HG02981 (cell line): ENCODE measurements at regions not wholly inside any gene's neighbourhood (a gene's known extent, or its start where the extent isn't known, plus 50 kb on each side); places are given as distances from the start of the nearest gene placed in this dataset.
"Not testable (repeated sequence)": the region's sequence is repeated elsewhere in the genome, so short reads cannot be mapped to it uniquely, and the experiment has no call there.

Experiments used
- ATAC-seq: cut with Tn5 transposase; IDR thresholded peaks from one replicate; pipeline ENCODE4 v1.9.1; 2021; ENCODE audit warnings: mild to moderate bottlenecking, moderate library complexity; ENCODE audit not compliant: unreplicated experiment

DNA sequence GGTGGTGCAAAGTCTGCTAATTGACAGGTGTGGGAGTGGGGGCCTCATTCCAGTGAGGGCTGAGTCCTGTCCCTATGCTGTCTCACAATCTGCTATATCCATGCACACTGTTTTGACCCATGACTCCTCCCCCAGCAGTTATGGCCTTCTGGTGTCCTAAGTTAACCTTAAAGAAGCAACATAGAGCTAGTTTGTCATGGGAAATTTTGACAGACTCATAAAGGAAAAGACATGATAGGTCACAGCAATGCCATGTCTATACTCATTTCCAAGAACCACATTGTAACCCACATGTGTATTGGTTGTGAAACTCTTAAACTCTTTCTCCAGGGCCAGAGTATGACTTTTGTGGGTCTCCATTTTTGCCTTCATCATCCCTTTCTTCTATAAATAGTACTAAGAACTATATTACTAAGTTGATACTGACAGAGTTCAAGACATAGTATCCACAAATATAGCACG, 78.2 kb upstream of the SLC1A4 start:
- no peak for ATAC-seq

DNA sequence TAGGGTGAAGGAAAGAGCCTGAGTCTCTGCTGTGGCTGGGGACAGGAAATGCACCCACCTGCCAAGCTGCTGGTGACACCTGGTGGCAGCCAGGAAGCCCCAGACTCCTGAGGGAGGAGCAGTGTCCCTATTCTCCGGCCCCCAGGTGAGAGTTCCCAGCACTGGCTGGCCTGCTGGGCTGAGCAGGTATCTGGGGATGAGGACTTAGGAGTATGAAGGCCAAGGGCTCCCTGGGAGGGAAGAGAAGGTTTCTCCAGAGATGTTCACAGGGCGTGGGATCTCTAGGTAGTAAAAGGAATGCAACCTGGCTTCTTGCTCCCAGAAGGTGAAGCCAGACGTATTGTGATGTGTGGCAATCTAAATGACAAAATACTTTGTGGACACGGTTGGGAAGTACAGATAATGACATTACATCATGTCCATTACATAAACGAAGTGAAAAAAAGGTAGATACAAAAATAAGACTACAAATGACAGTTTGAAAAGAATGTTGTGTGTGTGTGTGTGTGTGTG, 75.8 kb upstream of the SLC1A4 start:
- ATAC-seq = no peak

DNA sequence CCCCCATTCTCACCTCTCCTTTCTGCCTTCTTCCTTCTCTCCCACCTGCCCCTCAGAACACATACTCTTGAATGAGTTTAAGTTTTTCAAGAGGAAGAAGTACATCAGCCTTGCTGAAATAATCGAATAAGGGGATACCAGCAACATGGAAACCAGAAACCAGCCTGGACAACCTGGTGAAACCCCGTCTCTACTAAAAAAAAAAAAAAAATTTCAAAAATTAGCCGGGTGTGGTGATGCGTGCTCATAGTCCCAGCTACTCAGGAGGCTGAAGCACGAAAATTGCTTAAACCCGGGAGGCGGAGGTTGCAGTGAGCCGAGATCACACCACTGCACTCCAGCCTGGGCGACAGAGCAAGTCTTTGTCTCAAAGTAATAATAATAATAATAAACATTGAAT, 75.0 kb upstream of the SLC1A4 start:
- ATAC-seq = no peak

DNA sequence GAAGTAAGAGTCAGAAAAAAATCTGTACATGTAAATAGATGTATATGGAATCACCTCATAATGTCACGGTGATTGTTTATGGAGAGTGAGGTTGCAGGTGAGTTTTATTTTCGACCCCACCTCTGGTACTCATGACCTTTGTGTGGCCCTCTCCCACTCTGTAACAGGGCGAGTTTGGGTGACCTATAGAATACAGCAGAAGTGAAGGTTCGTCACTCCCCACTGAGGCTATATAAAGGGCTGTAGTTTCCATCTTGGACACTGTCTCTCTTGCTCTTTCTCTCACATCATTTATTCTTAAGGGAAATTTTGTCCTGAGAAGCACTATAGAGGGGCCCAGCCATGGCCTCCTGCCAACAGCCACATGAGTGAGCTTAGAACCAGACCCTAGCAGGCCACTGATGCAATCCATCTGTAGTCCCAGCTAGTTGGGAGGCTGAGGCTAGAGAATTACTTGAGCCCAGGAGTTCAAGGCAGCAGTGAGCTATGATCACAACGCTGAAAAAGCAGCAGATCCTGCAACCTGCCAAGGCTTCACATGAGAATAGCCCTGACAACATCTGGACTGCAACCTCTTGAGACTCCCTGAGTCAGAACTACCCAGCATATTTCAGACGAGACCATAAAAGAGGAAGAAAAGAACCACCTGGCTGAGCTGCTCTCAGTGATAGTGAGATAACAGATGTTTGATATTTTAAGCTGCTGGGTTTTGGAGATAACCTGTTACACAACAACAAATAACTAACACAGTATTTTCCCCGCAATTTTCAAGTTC, 74.3 kb upstream of the SLC1A4 start:
- ATAC-seq = peak; percentile 72

DNA sequence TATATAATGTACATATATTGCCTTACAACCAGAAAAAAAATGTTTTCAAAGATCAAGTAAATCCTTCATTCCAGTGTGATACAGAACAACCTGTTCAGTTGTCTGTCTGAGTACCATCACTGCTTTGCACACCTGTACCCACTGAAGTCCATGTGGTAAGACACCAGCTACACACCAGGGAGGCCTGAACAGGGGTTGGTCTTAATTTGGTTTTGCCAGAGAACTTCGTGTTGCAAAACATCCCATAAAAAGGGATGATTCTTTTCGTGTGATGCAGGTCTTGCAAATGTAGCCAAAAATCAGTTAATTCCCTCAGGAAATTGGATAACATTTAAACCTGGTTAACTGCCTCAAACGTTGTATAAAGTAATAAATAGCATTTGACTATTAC, 73.7 kb upstream of the SLC1A4 start:
- no peak for ATAC-seq

DNA sequence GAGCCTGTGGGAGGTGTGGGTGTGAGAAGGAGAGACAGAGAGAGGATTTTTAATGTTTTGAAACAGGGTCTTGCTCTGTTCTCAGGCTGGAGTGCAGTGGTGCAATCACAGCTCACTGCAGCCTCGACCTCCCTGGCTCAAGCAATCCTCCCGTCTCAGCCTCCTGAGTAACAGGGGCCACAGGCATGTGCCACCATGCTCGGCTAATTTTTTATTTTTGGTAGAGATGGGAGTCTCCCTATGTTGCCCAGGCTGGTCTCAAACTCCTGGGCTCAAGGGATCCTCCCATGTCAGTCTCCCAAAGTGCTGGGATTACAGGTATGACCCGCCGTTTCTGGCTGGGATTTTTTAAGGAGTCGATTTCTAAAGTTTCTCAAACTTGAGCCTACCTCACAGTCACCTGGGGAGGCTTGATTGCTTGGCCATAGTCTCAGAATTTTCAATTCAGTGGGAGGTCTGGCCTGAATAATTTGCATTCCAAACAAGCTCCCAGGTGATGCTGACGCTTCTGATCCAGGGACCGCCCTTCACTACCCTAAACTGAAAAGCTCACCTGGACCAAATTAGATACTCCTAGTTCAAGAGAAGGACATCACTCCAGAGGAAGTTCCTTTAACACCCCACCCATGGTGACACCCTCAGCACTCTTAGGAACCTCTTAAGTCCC, 70.8 kb upstream of the SLC1A4 start:
- no peak for ATAC-seq

DNA sequence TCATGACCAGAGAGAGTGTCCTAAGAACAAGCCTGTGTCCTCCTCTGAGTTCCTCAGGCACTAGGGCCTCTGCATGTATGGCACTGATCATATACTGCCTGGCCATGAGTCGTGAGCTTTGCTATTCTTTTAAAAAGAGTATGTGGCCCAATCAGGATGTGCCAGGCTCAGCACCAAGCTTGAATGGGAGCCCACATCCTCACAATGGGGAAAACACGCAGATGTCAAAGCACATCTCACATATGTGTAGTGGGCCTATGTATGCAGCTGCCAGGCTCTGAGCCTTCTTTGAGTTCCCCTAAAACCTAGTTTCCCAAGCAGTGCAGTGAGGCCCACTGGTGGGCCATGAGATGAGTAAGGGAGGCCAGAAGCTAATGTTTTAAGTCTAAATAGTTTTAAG, 69.9 kb upstream of the SLC1A4 start:
- no peak for ATAC-seq

GRCh38 chr2:64922482-64923384, 66.5 kb upstream of the SLC1A4 start:
- ATAC-seq = no peak

GRCh38 chr2:64923385-64923710, 65.9 kb upstream of the SLC1A4 start:
- ATAC-seq = no peak

- ATAC-seq = no peak
These were observed 64.8 kb upstream of the SLC1A4 start for GRCh38 chr2:64924170-64924934.

- ATAC-seq = not testable (repeated sequence)
These were observed 63.1 kb upstream of the SLC1A4 start for GRCh38 chr2:64925930-64926722.

DNA sequence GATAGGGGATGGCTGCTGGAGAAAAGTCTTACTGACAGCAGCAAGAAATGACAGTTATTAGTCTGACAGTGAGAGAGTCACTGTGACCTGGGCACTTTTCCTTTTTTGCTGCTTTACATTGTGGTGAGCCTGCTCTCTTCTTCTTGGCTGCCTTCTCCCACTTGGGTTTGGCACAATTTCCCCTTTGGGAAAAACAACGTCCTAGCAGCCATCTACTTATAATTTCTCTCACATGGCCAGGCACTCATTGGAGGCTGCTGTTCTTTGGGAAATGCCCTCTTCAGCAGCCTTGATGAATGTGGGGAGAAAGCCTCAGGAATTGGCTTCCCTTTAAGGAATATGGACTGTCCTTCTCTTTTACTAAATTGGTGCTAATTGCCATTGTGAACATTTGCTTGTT, 60.4 kb upstream of the SLC1A4 start:
- no peak for ATAC-seq

- ATAC-seq = no peak
These were observed 59.9 kb upstream of the SLC1A4 start for GRCh38 chr2:64929333-64929732.

- ATAC-seq = no peak
These were observed 58.9 kb upstream of the SLC1A4 start for GRCh38 chr2:64930258-64930671.

GRCh38 chr2:64931246-64932115, 57.7 kb upstream of the SLC1A4 start:
- no peak for ATAC-seq

DNA sequence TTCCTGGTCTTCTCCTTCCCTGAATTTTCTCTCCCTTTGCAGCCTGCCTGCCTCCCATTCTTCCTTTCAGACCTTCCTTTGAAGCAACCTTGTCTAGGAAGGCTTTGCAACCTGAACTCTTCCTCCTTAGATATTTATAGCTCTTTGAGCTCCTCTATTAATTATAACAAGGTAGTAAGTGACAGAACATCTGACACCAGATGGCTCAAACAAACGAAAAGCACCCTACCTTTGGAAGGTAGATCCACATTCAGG, 57.2 kb upstream of the SLC1A4 start:
- no peak for ATAC-seq

- ATAC-seq = peak; percentile 79
These were observed 56.6 kb upstream of the SLC1A4 start for GRCh38 chr2:64932371-64933216.

DNA sequence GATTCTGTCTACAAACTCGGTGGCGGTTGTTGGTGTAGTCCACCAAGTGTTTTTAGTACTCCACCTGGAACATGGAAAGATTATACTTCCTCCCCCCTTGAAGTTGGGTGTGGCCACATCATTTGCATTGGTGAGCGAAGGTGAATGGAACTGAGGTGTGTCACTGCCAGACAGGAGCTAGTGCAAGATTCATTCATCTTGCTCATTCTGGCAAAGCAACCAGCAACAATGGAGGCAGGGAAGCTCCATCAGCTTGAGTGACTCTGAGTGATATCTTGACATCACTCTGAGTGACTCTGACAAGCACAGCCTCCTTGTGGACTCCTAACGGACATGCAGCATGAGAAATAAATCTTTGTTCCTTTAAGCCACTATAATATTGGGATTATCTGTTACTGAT, 54.7 kb upstream of the SLC1A4 start:
- ATAC-seq = no peak
